ENCODE measurements at regions not wholly inside any gene's neighbourhood (a gene's known extent, or its start where the extent isn't known, plus 50 kb on each side); places are given as distances from the start of the nearest gene placed in this dataset.

GRCh38 chr15:59940456-59940855 is 63.7 kb upstream of the FOXB1 start:
- Histone ChIP-seq H3K36me3 (replicated peaks; ENCODE audit: low read depth, low read length) (no peaks in the 10 kb centered on the region), H3K79me2 (ENCODE audit: low read length) (no peaks in the 10 kb centered on the region), H3K9me3 (ENCODE audit: insufficient read depth, low read length) (no peaks in the 10 kb centered on the region), H3K4me1 (ENCODE audit: low read length) (no peaks in the 10 kb centered on the region), H4K20me1 (ENCODE audit: insufficient read depth, low read length) (no peaks in the 10 kb centered on the region), H3K4me3 (ENCODE audit: low read length) (no peak overlapping the region), H3K4me2 (ENCODE audit: low read length) (no peak overlapping the region), H3K27ac (ENCODE audit: low read length) (no peak overlapping the region), H2AFZ (ENCODE audit: low read depth, low read length) (no peak overlapping the region), H3K27me3 (ENCODE audit: low read depth, low read length) (no peaks in the 10 kb centered on the region), H3K9ac (ENCODE audit: low read length) (no peak overlapping the region)
- TF ChIP-seq EZH2phosphoT487 (IDR thresholded peaks at IDR 0.05; ENCODE audit: low read depth) = no peak
- TF ChIP-seq, protein P1, sequence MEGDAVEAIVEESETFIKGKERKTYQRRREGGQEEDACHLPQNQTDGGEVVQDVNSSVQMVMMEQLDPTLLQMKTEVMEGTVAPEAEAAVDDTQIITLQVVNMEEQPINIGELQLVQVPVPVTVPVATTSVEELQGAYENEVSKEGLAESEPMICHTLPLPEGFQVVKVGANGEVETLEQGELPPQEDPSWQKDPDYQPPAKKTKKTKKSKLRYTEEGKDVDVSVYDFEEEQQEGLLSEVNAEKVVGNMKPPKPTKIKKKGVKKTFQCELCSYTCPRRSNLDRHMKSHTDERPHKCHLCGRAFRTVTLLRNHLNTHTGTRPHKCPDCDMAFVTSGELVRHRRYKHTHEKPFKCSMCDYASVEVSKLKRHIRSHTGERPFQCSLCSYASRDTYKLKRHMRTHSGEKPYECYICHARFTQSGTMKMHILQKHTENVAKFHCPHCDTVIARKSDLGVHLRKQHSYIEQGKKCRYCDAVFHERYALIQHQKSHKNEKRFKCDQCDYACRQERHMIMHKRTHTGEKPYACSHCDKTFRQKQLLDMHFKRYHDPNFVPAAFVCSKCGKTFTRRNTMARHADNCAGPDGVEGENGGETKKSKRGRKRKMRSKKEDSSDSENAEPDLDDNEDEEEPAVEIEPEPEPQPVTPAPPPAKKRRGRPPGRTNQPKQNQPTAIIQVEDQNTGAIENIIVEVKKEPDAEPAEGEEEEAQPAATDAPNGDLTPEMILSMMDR (IDR thresholded peaks at IDR 0.05; ENCODE audit: low read depth, low read length) = no peak

DNA sequence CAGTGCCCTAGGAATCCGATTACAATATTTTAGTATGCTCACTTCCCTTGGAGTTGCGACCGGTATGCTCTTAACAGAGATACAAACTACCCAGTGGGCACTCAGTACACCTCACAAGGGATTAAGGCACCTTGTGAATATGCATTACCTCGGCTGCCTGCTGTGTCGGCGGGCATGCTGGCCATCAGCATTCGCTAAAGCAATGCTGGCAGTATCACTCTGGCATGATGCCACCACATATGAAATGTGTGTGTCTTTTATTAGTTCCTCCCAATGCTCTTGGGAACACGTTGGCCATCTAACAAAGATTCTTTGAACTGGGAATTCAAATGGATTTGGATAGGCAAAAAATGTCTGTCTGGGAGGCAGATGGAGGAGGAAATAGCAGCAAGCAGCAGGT is 67.4 kb upstream of the FOXB1 start:
- Histone ChIP-seq H3K27ac (ENCODE audit: low read length) (no peak overlapping the region), H3K79me2 (ENCODE audit: low read length) (no peaks in the 10 kb centered on the region), H3K36me3 (replicated peaks; ENCODE audit: low read depth, low read length) (no peaks in the 10 kb centered on the region), H3K27me3 (ENCODE audit: low read depth, low read length) (no peaks in the 10 kb centered on the region), H2AFZ (ENCODE audit: low read depth, low read length) (no peak overlapping the region), H3K9me3 (ENCODE audit: insufficient read depth, low read length) (no peaks in the 10 kb centered on the region), H4K20me1 (ENCODE audit: insufficient read depth, low read length) (no peaks in the 10 kb centered on the region), H3K4me2 (ENCODE audit: low read length) (no peak overlapping the region), H3K4me3 (ENCODE audit: low read length) (no peak overlapping the region), H3K4me1 (ENCODE audit: low read length) (no peaks in the 10 kb centered on the region), H3K9ac (ENCODE audit: low read length) (no peak overlapping the region)
- no peak for TF ChIP-seq EZH2phosphoT487 (IDR thresholded peaks at IDR 0.05; ENCODE audit: low read depth)

DNA sequence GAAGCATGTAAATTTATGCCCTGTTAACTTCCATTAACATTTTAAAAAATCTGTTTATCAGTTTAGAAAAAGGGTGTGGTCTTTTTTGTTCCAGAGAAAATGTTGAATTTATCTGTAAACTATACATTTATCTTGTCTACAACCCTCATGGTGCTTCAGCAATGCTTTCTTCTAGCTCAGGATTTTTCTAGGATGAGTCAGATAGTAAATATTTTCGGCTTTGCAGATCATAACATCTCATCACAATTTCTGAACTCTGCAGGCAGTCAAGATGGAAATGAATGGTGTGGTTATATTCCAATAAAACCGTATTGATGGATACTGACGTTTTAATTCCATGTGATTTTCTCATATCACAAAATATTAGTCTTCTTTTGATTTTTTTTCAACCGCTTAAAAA is 70.5 kb upstream of the FOXB1 start:
- TF ChIP-seq EZH2phosphoT487 (IDR thresholded peaks at IDR 0.05; ENCODE audit: low read depth) = no peak
- TF ChIP-seq, protein P1 (IDR thresholded peaks at IDR 0.05; ENCODE audit: low read depth, low read length) = no peak
- Histone ChIP-seq H3K4me1 (ENCODE audit: low read length) (no peaks in the 10 kb centered on the region), H3K9me3 (ENCODE audit: insufficient read depth, low read length) (no peaks in the 10 kb centered on the region), H4K20me1 (ENCODE audit: insufficient read depth, low read length) (no peaks in the 10 kb centered on the region), H3K27me3 (ENCODE audit: low read depth, low read length) (no peaks in the 10 kb centered on the region), H3K79me2 (ENCODE audit: low read length) (no peaks in the 10 kb centered on the region), H3K4me3 (ENCODE audit: low read length) (no peak overlapping the region), H3K27ac (ENCODE audit: low read length) (no peak overlapping the region), H3K9ac (ENCODE audit: low read length) (no peak overlapping the region), H2AFZ (ENCODE audit: low read depth, low read length) (no peak overlapping the region), H3K36me3 (replicated peaks; ENCODE audit: low read depth, low read length) (no peaks in the 10 kb centered on the region), H3K4me2 (ENCODE audit: low read length) (no peak overlapping the region)

DNA sequence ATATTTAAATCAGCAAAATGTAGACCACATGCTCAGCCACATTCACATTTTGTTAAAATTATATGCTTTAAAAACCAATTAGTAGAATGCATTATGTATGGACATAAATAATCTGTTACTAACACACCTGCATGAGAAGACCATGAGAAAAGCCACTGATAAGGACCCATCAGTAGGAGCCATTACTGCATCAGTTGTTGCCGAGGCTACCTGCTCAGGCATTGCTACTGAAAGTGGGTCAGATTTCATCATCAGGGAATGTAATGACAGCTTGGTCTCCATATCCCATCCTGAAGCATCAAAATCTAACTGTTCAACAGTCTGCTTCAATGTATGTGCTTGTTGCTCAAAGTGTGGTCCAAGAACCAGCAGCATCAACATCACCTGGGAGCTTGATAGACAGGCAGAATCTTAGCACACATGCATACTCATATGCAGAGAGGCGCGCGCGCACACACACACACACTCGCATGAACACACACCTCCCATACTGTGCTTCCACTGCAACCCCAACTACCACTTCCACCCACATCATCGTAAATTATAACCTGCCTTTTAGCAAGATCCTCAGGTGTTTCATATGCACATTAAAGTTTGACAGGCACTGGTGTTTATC is 72.4 kb upstream of the FOXB1 start:
- H3K4me3 ChIP-seq (ENCODE audit: low read length) = no peak overlapping the region
- no peak overlapping the region for H3K4me2 ChIP-seq (ENCODE audit: low read length)

More for the DNA sequence above, 72.4 kb upstream of the FOXB1 start:
- TF ChIP-seq, protein P1 (IDR thresholded peaks at IDR 0.05; ENCODE audit: low read depth, low read length) = no peak
- no peak for TF ChIP-seq EZH2phosphoT487 (IDR thresholded peaks at IDR 0.05; ENCODE audit: low read depth)
- no peaks in the 10 kb centered on the region for H3K9me3 ChIP-seq (ENCODE audit: insufficient read depth, low read length)
- H3K79me2 ChIP-seq (ENCODE audit: low read length) = no peaks in the 10 kb centered on the region
- no peak overlapping the region for H3K27ac ChIP-seq (ENCODE audit: low read length)
- no peaks in the 10 kb centered on the region for H3K27me3 ChIP-seq (ENCODE audit: low read depth, low read length)
- H4K20me1 ChIP-seq (ENCODE audit: insufficient read depth, low read length) = no peaks in the 10 kb centered on the region
- no peaks in the 10 kb centered on the region for H3K36me3 ChIP-seq (replicated peaks; ENCODE audit: low read depth, low read length)
- no peak overlapping the region for H2AFZ ChIP-seq (ENCODE audit: low read depth, low read length)
- H3K4me1 ChIP-seq (ENCODE audit: low read length) = no peaks in the 10 kb centered on the region
- no peak overlapping the region for H3K9ac ChIP-seq (ENCODE audit: low read length)

Measured in OCI-LY3 (cell line).